ENCODE measurements at regions not wholly inside any gene's neighbourhood (a gene's known extent, or its start where the extent isn't known, plus 50 kb on each side); places are given as distances from the start of the nearest gene placed in this dataset.

DNA sequence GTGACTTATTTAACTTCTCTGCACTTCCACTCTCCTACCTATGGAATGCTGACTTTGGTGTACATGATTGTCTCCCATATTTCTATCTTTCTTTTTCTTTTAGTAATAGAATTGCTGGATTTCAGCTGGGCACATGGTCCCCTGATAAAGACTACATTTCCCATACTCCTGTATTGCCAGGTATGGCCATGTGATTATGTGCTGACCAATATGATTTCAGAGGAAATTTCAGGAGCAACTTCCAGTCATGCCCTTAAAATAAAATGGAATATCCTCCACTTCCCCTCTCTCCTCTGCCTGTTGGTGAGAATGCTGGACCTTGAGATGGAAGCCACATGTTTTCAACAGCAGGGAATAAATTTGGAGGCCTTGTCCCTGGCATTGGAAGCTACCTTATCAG, 130.7 kb upstream of the IGSF21 start:
- DNase-seq (ENCODE audit: low spot score), result no peak

DNA sequence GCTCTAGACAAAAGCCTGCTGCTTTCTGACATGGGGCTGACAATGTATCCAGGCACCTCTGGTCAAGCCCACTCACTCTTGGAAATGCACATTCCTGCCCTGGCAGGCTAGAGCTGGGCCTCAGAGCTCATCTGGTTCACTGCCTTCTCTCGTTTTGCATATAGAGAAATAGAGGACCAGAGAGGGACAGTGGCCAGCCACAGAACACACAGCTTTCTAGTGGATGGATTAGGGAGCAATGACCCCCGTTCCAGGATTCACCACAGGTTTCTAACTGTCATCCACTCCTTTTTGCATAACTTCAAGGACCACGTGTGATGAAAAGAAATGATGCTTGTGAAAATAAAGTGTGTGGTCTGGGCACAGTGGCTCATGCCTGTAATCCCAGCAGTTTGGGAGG, 129.6 kb upstream of the IGSF21 start:
- DNase-seq (ENCODE audit: low spot score), result no peak

DNA sequence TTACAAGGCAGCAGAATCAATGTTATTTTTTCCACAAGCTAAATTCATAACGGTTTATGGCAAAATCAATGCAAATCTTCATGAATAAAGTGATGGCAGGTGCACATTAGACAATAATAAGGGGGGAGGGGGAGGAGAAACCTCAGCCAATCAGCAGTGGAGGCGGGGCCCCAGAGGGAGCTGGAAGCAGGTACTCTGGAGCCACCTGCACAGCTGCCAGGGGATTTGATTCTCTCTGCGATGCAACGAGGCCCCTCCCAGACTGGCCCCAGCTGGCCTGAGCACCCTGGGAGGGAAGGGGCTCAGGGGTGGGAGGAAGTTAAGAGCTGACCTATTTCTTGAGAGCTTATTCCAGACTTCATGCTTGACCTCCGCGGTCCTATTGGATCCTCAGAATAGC, 127.8 kb upstream of the IGSF21 start:
- DNase-seq (ENCODE audit: low spot score), result no peak

GRCh38 chr1:17982197-17982596, 125.4 kb upstream of the IGSF21 start:
- DNase-seq (ENCODE audit: low spot score), result no peak

- DNase-seq (ENCODE audit: low spot score), result no peak
These were observed 123.0 kb upstream of the IGSF21 start for GRCh38 chr1:17984583-17984982.

DNA sequence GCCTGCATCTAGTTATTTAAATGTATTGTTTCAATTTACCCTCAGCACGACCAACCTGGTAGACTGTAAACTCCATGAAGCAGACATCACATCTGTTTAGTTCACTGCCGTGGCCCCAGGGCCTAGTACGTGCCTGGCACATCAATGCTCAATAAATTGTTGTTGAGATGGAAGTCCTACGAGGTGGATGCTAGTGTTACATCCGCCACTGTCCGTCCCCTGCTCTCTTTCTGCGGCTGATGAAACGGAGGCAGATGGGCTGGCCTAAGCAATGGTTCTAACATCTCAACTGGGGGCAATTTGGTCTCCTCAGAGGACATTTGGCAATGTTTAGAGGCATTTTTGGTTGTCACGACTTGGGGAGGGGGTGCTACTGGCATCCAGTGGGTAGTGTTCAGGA, 121.4 kb upstream of the IGSF21 start:
- no peak for DNase-seq (ENCODE audit: low spot score)

DNA sequence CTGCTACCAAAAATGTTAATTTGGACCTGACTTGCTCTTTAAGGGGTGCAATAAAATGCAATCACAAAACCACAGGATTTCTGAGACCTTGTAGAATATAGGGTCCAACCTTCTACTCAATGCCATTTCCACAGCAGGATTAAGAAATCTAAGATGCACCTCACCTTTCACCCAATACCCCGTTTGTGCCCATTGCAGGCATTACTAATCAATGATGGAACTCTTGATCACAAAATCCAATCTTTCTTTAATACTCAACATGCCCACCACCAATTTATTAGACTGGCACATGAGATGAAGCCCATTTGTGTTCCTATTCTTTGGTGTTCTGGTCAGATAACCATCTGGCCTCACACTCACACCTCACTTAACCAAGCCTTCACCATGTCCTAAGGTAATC, 117.2 kb upstream of the IGSF21 start:
- no peak for DNase-seq (ENCODE audit: low spot score)

GRCh38 chr1:17991996-17992395, 115.6 kb upstream of the IGSF21 start:
- DNase-seq (ENCODE audit: low spot score), result no peak

DNA sequence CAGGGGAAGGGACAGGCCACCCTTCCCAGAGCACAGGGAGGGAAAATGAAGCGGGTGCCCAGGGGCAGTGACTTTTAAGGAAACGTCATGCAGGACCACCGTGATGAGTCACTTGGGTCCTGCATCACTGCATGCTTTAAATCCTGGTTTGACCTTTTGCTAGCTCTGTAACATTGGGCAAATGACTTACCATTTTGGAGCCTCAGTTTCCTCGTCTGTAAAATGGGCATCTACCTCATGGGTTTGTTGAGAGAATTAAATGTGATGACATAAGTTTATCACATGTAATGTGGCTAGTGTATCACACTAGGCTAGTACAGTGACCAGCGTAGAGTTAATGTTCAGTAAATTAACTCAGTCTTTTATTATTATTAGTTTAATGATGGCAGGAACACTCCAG, 114.8 kb upstream of the IGSF21 start:
- DNase-seq (ENCODE audit: low spot score), result no peak

DNA sequence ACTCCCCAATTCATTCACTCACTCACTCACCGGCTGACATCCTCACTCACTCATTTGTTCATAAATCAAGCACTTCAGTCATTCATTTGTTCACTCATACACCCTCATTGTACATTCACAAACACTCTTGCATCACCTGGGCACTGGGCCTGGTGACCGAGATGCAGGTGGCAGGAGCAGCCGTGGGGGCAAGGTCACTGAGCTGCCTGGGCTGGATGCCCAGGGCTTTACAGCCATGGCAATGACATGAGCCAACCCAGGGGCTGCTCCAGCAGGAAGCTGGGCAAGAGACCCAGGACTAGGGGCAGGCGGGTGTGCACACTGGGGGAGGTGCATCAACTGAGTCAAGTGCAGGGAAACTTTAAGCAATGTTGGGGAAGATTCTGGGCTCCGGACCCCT, 113.6 kb upstream of the IGSF21 start:
- no peak for DNase-seq (ENCODE audit: low spot score)

- DNase-seq (ENCODE audit: low spot score), result no peak
These were observed 112.1 kb upstream of the IGSF21 start for GRCh38 chr1:17995480-17995879.

DNA sequence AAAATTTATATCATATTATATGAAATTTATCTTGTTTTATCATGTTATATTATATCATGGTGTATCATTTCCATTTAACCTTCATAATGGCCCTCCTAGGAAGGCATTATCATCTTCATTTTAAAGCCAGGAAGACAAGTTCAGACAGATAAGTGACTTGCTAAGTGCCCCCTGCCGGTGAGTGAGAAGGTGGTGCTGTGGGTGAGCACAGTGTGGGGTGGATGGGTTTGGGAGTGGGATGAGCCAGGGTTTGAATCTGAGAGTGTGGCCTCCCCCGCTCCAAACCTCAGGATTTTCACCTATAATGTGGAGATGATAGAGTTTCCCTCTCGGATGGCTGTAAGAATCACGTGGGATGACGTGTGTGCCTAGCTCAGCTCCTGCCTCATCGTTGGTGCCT, 108.7 kb upstream of the IGSF21 start:
- DNase-seq (ENCODE audit: low spot score), result no peak

DNA sequence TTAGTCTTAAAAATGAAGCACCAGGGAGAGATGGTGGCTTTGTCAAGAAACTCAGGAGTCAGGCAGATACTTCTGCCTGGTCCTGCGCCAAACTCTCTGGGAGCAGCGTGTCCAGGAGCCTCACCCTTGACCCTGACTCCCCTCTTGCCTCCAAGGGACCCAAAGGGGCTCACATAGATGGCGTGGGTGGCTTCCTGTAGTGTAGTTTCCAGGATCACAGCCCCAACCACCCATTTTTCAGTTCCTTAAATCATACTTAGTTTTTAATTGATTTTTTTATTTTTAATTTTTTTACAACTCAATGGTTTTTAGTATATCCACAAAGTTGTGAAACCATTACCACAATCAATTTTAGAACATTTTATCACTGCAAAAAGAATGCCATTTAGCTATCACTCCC, 107.7 kb upstream of the IGSF21 start:
- DNase-seq (ENCODE audit: low spot score), result no peak

GRCh38 chr1:18001725-18002124, 105.9 kb upstream of the IGSF21 start:
- DNase-seq (ENCODE audit: low spot score), result no peak

DNA sequence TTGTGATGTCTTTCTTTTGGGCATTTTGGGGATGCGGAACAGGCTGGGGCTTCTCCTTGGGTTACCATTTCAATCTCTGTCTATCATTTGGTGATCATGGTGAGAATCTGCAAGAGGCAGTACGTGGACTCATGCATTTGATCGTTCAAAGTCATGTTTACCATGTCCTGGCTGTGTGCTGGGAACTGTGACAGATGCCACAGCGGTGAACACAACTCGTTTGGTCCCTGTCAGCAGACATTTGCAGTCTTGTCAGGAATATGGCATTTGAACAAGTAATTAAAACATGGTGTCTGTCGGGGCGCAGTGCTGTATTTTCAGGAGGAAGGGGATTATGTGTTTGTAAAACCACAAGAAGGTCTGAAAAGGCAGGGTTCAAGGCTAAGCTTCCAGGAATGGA, 103.3 kb upstream of the IGSF21 start:
- no peak for DNase-seq (ENCODE audit: low spot score)

- DNase-seq (ENCODE audit: low spot score), result no peak
These were observed 102.4 kb upstream of the IGSF21 start for GRCh38 chr1:18005238-18005637.

GRCh38 chr1:18007391-18008041, 100.1 kb upstream of the IGSF21 start:
- no peak for DNase-seq (ENCODE audit: low spot score)

DNA sequence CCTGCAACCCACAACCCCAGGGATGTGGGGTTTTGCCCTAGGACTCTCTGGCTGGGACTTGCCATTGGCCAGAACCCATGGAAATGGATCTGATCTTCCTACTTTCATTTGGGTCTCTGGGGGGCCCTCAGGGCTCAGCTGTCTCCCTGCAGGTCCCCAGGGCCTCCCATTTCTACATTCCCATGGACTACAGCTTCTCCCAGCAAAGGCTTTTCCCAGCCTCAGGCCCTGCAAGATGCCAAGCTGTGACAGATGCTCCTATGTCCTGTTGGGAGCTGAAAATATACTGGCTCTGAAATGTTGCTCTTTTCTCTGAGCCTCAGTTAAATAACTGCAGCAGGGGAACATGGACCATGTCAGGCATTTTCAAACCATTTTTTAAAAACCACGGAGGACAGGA, 99.5 kb upstream of the IGSF21 start:
- DNase-seq (ENCODE audit: low spot score), result no peak

DNA sequence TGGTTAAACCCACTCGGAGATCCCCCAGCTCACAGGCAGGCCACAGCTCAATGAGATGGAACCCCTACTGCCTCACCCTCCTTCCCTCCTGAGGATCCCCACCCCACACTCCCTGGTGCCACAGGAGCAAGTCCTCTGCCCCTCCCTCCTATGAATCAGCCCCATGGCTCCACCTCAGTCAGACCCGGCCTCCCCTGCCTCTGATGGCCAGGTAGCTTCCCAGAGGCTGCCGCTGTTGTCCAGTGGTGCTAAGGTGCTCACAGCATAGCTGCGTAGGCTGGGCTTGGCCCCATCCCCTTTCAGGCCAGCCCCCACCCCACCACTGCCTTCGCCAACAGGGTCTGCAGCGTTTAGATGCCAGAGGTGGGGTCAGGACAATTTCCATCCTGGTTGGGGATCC, 98.5 kb upstream of the IGSF21 start:
- DNase-seq (ENCODE audit: low spot score), result no peak

DNA sequence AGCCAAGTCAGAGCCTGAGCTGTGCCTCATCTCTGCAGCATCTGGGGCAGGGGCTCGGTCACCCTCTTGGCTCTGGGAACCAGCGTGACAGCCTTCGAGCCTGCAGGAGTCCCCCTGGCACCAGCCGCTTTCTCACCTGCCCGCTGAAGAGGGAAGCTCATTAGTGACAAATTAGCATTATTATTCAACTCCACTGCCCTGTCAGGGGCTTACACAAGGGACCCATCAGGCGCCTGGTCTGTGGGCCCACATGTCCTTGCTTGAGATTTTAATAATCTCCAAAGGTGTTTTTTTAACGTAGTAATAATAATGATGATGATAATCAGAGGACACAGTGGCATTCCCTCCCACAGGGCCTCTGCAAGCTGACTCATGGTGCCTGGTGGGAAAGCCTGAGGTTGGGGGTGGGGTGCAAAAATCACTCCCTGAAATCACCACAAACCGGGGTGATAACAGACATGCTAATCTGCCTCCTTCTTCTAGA, 98.1 kb upstream of the IGSF21 start:
- DNase-seq (ENCODE audit: low spot score), result no peak

DNA sequence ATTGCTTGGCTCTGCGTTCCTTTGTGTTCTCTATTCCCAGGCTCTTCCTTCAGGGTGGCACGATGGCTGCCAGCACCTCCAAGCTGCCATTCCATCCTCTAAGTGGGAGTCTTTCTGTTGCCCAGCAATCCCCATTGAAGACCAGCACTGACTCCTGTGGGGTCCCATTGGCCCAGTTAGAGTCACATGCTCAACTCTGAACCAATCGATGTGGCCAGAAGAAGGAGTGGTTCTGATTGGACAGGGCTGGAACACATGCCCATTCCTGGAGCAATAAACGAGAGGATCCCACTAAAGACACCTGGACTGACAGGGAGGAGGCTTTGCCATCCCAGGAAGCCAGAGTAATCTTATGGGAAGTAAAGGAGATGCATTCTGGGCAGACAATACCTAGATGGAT, 97.2 kb upstream of the IGSF21 start:
- DNase-seq (ENCODE audit: low spot score), result no peak

GRCh38 chr1:18010945-18011344, 96.7 kb upstream of the IGSF21 start:
- no peak for DNase-seq (ENCODE audit: low spot score)

DNA sequence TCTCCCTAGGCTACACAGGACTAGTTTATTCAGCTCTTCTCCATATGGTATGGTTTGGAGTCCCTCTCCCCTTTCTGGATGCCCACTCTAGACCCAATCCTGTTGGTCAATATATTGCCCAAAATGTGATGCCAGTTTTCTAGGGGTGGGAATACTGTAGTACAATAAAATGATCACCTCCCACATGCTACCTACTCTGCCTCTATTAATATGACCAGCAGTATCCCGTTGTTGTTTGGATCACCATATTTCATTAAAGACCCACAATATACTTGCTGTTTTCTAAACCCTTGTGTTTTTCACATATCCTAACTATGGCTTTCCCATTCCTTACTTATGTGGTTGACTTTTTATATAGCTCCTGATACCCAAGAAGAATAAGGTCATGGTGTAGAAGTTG, 95.9 kb upstream of the IGSF21 start:
- DNase-seq (ENCODE audit: low spot score), result no peak

GRCh38 chr1:18012686-18013085, 94.9 kb upstream of the IGSF21 start:
- no peak for DNase-seq (ENCODE audit: low spot score)

DNA sequence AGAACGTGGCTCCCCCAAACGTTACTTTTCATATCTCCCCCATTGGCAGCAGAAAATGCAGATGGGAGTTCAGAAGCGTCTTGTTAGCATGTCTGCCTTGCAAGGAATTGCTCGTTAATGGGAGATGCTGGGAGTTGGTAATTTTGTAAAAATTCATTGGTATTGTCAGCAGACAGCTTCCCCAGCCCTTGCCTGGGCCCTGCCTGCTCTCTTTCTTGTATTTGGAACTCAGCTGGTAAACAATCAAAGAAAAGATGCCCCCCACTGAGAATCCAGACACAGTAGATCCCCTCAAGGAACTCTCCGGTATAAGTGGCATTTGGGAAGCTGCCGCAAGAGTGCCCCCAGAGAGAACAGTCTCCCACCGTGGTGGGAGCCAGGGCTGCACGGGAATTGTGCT, 94.4 kb upstream of the IGSF21 start:
- no peak for DNase-seq (ENCODE audit: low spot score)
